HepG2 (cell line): ENCODE measurements at regions not wholly inside any gene's neighbourhood (a gene's known extent, or its start where the extent isn't known, plus 50 kb on each side); places are given as distances from the start of the nearest gene placed in this dataset.

ENCODE experiments used
- ARNTL ChIP-seq: sonication (generic); formaldehyde crosslinking; IDR thresholded peaks from 2 replicates; pipeline ENCODE4 v1.4.0; 2020; ENCODE audit warnings: mild to moderate bottlenecking, missing genetic modification reagents
- CREB1 ChIP-seq, 2 experiments: fragments of 450-650 bp in 1 of 2; IDR thresholded peaks; 2 replicates each; pipeline ENCODE4 v1.6.1; 2016 to 2017; ENCODE audit warnings: control low read depth in 1 of 2, mild to moderate bottlenecking in 1 of 2, missing compliant biosample characterization in 1 of 2, missing genetic modification characterization in 1 of 2
- HNF4G ChIP-seq, 2 experiments: sonication (generic) in 1 of 2; formaldehyde crosslinking in 1 of 2; IDR thresholded peaks; 2 replicates each; pipeline versions ENCODE4 v1.4.0 to v1.6.1; 2011 to 2020; ENCODE audit warnings: borderline replicate concordance in 2 of 2, low read depth in 2 of 2, mild to moderate bottlenecking in 2 of 2, low read length in 1 of 2, missing genetic modification reagents in 1 of 2, moderate library complexity in 1 of 2
- KLF13 ChIP-seq: sonication (generic); formaldehyde crosslinking; IDR thresholded peaks from 2 replicates; pipeline ENCODE4 v1.4.0; 2020; ENCODE audit warnings: mild to moderate bottlenecking, missing genetic modification reagents
- POLR2AphosphoS5 ChIP-seq: IDR thresholded peaks from 2 replicates; pipeline ENCODE4 v1.6.1; 2012; ENCODE audit warnings: low read depth, low read length
- REPIN1 ChIP-seq: sonication (generic); formaldehyde crosslinking; IDR thresholded peaks from 2 replicates; pipeline ENCODE4 v1.8.0; 2022; ENCODE audit warnings: missing genetic modification reagents, low read depth, mild to moderate bottlenecking, borderline replicate concordance
- ZBTB1 ChIP-seq: sonication (generic); formaldehyde crosslinking; IDR thresholded peaks from 2 replicates; pipeline ENCODE4 v1.4.0; 2020; ENCODE audit warnings: missing genetic modification reagents, borderline replicate concordance
- ZNF605 ChIP-seq: sonication (generic); formaldehyde crosslinking; IDR thresholded peaks from 2 replicates; pipeline ENCODE4 v1.8.0; 2022; ENCODE audit warnings: mild to moderate bottlenecking, missing genetic modification reagents
- ZNF747 ChIP-seq: sonication (generic); formaldehyde crosslinking; IDR thresholded peaks from 2 replicates; pipeline ENCODE4 v1.8.1; 2023; ENCODE audit warnings: missing genetic modification reagents, mild to moderate bottlenecking, borderline replicate concordance
- TF ChIP-seq, protein P1 (sequence below): sonication (generic); formaldehyde crosslinking; IDR thresholded peaks from 2 replicates; pipeline ENCODE4 v1.4.0; 2020; ENCODE audit warnings: mild to moderate bottlenecking, missing genetic modification reagents
- TF ChIP-seq, protein P2 (sequence below): sonication (generic); formaldehyde crosslinking; IDR thresholded peaks from 2 replicates; pipeline ENCODE4 v1.8.0; 2022; ENCODE audit warnings: missing genetic modification reagents, mild to moderate bottlenecking, inconsistent platforms, borderline replicate concordance
- TF ChIP-seq, protein P3 (sequence below): sonication (generic); formaldehyde crosslinking; IDR thresholded peaks from 2 replicates; pipeline ENCODE4 v1.5.1; 2020; ENCODE audit warnings: missing genetic modification reagents, mild to moderate bottlenecking, borderline replicate concordance
- TF ChIP-seq, protein P4 (sequence below): sonication (generic); formaldehyde crosslinking; IDR thresholded peaks from 2 replicates; pipeline ENCODE4 v1.4.0; 2020; ENCODE audit warnings: mild to moderate bottlenecking, missing genetic modification reagents, borderline replicate concordance

DNA sequence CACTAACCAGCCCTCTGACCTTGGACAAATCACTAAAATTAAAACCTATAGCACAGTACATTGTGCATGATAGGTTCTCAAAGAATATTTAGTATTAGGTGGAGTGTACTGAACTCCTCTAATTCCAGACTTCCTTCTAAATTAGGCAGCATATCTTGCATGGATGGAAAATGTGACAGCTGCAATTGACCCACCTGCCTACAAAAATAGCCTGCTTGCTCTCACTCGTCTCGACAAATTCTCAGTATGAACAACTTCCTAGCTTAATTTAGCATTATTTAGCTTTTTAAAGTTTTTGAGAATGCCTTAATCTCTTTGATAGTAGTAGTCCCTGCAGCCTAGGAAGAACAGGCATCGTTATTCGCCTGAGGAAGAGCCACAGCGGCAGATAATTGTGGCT, 482.0 kb downstream of the PIK3C3 start (continued):
- TF ChIP-seq, protein P1, sequence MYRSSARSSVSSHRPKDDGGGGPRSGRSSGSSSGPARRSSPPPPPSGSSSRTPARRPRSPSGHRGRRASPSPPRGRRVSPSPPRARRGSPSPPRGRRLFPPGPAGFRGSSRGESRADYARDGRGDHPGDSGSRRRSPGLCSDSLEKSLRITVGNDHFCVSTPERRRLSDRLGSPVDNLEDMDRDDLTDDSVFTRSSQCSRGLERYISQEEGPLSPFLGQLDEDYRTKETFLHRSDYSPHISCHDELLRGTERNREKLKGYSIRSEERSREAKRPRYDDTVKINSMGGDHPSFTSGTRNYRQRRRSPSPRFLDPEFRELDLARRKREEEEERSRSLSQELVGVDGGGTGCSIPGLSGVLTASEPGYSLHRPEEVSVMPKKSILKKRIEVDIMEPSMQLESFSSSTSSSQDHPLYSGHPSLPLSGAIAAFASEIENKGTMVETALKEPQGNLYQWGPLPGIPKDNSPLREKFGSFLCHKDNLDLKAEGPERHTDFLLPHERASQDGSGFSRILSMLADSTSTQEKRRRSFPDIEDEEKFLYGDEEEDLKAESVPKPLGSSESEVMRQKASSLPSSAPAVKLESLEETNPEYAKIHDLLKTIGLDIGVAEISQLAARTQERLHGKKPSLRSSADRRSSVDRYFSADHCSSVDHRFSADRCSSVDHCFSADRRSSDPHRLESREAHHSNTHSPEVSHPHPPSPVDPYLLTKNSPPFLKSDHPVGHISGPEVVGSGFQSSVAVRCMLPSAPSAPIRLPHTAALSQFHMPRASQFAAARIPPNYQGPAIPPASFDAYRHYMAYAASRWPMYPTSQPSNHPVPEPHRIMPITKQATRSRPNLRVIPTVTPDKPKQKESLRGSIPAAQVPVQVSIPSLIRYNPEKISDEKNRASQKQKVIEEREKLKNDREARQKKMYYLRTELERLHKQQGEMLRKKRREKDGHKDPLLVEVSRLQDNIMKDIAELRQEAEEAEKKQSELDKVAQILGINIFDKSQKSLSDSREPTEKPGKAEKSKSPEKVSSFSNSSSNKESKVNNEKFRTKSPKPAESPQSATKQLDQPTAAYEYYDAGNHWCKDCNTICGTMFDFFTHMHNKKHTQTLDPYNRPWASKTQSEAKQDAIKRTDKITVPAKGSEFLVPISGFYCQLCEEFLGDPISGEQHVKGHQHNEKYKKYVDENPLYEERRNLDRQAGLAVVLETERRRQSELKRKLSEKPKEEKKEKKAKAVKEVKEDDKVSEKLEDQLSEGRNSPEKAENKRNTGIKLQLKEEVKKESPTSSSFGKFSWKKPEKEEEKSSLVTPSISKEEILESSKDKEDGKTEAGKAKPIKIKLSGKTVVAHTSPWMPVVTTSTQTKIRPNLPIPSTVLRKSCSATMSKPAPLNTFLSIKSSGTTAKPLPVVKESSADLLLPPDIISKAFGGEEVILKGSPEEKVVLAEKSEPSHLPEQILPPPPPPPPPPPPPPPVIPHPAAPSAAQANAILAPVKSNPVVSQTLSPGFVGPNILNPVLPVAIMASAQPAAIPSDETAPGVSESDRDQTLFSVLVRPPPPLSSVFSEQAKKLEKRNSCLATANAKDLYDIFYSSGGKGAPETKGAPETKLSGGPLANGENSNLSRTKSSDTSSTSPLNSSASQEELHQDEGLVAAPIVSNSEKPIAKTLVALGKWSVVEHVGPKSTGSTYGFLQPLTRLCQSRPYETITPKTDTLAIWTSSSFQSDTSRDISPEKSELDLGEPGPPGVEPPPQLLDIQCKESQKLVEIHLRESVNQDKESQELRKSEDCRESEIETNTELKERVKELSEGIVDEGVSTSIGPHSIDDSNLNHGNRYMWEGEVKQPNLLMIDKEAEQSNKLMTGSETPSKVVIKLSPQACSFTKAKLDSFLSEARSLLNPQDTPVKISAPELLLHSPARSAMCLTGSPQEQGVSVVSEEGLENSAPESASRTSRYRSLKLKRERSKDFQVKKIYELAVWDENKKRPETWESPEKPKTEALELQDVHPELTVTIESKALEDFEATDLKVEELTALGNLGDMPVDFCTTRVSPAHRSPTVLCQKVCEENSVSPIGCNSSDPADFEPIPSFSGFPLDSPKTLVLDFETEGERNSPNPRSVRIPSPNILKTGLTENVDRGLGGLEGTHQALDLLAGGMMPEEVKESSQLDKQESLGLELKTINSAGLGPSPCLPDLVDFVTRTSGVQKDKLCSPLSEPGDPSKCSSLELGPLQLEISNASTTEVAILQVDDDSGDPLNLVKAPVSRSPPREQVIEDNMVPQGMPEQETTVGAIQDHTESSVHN (CRISPR knock-in tag), result no peak
- TF ChIP-seq CREB1 (IDR thresholded peaks at IDR 0.05) (no peak), CREB1 (CRISPR knock-in tag; IDR thresholded peaks at IDR 0.05) (no peak), ZNF747 (no peak), REPIN1 (no peak), ZBTB1 (no peak), POLR2AphosphoS5 (no peak), ZNF605 (CRISPR knock-in tag) (no peak), HNF4G (IDR thresholded peaks at IDR 0.05; ENCODE audit: borderline replicate concordance, low read depth, low read length) (no peak), HNF4G (CRISPR knock-in tag; IDR thresholded peaks at IDR 0.05; ENCODE audit: borderline replicate concordance, low read depth) (no peak), KLF13 (no peak), ARNTL (CRISPR knock-in tag) (no peak)
- TF ChIP-seq, protein P2, sequence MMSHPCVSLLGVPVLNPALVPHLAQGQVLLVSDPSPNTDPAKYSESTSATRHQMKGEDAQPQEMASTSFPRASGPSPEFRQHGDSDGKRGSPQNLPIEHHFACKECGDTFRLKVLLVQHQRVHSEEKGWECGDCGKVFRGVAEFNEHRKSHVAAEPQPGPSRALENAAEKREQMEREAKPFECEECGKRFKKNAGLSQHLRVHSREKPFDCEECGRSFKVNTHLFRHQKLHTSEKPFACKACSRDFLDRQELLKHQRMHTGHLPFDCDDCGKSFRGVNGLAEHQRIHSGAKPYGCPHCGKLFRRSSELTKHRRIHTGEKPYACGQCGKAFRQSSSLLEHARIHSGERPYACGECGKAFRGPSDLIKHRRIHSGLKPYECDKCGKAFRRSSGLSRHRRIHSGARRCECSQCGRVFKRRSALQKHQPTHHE (CRISPR knock-in tag), result no peak
- TF ChIP-seq, protein P3, sequence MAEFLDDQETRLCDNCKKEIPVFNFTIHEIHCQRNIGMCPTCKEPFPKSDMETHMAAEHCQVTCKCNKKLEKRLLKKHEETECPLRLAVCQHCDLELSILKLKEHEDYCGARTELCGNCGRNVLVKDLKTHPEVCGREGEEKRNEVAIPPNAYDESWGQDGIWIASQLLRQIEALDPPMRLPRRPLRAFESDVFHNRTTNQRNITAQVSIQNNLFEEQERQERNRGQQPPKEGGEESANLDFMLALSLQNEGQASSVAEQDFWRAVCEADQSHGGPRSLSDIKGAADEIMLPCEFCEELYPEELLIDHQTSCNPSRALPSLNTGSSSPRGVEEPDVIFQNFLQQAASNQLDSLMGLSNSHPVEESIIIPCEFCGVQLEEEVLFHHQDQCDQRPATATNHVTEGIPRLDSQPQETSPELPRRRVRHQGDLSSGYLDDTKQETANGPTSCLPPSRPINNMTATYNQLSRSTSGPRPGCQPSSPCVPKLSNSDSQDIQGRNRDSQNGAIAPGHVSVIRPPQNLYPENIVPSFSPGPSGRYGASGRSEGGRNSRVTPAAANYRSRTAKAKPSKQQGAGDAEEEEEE (CRISPR knock-in tag), result no peak
- TF ChIP-seq, protein P4, sequence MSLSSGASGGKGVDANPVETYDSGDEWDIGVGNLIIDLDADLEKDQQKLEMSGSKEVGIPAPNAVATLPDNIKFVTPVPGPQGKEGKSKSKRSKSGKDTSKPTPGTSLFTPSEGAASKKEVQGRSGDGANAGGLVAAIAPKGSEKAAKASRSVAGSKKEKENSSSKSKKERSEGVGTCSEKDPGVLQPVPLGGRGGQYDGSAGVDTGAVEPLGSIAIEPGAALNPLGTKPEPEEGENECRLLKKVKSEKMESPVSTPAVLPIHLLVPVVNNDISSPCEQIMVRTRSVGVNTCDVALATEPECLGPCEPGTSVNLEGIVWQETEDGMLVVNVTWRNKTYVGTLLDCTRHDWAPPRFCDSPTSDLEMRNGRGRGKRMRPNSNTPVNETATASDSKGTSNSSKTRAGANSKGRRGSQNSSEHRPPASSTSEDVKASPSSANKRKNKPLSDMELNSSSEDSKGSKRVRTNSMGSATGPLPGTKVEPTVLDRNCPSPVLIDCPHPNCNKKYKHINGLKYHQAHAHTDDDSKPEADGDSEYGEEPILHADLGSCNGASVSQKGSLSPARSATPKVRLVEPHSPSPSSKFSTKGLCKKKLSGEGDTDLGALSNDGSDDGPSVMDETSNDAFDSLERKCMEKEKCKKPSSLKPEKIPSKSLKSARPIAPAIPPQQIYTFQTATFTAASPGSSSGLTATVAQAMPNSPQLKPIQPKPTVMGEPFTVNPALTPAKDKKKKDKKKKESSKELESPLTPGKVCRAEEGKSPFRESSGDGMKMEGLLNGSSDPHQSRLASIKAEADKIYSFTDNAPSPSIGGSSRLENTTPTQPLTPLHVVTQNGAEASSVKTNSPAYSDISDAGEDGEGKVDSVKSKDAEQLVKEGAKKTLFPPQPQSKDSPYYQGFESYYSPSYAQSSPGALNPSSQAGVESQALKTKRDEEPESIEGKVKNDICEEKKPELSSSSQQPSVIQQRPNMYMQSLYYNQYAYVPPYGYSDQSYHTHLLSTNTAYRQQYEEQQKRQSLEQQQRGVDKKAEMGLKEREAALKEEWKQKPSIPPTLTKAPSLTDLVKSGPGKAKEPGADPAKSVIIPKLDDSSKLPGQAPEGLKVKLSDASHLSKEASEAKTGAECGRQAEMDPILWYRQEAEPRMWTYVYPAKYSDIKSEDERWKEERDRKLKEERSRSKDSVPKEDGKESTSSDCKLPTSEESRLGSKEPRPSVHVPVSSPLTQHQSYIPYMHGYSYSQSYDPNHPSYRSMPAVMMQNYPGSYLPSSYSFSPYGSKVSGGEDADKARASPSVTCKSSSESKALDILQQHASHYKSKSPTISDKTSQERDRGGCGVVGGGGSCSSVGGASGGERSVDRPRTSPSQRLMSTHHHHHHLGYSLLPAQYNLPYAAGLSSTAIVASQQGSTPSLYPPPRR (CRISPR knock-in tag), result no peak
